GM12865 (cell line): ENCODE measurements at regions not wholly inside any gene's neighbourhood (a gene's known extent, or its start where the extent isn't known, plus 50 kb on each side); places are given as distances from the start of the nearest gene placed in this dataset.

ENCODE experiments used
- DNase-seq: peaks from one replicate; pipeline ENCODE4 v3.0.0; 2010; ENCODE audit warnings: low read depth
- H3K4me3 ChIP-seq: 2 replicates; pipeline ENCODE4 v1.5.1; 2011; ENCODE audit warnings: mild to moderate bottlenecking, low read depth, low read length, control low read depth
- TF ChIP-seq, protein P1 (sequence below): IDR thresholded peaks from 2 replicates; pipeline ENCODE4 v1.5.1; 2011; ENCODE audit warnings: low read length, control low read depth, low read depth, inconsistent platforms; ENCODE audit not compliant: insufficient read depth; ENCODE audit errors: missing control alignments

DNA sequence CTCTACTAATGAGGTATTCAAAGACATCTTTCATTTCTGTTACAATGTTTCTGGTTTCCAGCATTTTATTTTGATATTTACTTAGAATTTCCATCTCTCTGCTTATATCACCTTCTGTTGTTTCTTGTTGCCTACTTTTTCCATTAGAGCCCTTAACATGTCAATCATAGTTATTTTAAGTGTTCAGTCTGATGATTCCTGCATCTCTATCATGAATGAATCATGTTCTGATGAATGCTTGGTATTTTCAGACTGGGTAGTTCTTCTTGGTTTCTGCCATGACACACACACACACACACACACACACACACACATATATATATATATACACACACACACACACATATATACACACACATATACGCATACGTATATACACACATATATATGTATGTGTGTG is 486.4 kb upstream of the ISX start:
- TF ChIP-seq, protein P1, sequence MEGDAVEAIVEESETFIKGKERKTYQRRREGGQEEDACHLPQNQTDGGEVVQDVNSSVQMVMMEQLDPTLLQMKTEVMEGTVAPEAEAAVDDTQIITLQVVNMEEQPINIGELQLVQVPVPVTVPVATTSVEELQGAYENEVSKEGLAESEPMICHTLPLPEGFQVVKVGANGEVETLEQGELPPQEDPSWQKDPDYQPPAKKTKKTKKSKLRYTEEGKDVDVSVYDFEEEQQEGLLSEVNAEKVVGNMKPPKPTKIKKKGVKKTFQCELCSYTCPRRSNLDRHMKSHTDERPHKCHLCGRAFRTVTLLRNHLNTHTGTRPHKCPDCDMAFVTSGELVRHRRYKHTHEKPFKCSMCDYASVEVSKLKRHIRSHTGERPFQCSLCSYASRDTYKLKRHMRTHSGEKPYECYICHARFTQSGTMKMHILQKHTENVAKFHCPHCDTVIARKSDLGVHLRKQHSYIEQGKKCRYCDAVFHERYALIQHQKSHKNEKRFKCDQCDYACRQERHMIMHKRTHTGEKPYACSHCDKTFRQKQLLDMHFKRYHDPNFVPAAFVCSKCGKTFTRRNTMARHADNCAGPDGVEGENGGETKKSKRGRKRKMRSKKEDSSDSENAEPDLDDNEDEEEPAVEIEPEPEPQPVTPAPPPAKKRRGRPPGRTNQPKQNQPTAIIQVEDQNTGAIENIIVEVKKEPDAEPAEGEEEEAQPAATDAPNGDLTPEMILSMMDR: no peak
- no peak for DNase-seq

DNA sequence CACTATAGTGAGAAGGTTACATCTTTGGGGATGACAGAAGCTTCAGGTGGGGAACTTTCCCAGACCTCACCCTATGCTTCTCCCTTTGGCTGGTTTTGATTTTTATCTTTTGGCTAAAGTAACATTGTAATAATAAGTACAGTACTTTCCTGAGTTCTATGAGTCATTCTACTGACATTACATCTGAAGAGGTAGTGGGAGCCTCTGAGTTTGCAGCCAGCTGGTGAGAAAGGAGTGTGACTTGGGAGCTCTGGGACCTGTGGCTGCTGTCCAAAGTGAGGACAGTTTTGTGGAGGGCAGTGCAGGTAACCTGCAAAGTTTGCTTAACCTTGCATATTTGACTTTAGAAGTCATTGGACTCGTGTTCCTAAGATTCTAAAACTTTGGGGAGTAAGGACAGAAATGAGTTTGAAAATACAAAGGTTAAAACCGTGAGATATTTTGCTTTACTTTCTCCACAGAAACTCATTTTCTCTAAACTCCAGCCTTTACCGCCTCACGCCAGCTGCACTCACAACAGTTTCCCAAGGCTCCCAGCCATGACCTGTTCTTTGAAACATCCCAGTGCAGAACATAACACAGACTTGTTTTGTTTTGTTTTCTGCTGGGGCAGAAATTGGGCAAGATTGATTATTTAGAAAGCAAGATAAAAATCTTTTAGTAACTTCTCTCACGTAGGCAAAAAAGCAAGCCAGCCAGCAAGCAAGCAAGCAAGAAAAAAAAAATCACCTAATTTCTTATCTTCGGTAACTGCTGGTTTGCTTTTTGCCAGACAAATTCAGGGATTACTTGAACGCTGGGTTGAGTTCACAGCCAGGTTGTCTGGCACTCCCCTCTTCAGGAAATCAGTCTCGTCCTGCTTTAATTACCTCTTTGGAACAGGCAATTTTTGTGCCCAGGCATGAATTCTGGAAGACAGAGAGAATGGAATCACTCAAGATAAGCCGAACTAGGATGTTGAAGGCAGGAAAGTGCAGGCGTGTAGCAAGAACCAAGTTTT is 478.3 kb upstream of the ISX start:
- no peak overlapping the region for H3K4me3 ChIP-seq
- no peak for DNase-seq
- TF ChIP-seq, protein P1: no peak

More for the DNA sequence above, 486.4 kb upstream of the ISX start:
- no peak overlapping the region for H3K4me3 ChIP-seq

DNA sequence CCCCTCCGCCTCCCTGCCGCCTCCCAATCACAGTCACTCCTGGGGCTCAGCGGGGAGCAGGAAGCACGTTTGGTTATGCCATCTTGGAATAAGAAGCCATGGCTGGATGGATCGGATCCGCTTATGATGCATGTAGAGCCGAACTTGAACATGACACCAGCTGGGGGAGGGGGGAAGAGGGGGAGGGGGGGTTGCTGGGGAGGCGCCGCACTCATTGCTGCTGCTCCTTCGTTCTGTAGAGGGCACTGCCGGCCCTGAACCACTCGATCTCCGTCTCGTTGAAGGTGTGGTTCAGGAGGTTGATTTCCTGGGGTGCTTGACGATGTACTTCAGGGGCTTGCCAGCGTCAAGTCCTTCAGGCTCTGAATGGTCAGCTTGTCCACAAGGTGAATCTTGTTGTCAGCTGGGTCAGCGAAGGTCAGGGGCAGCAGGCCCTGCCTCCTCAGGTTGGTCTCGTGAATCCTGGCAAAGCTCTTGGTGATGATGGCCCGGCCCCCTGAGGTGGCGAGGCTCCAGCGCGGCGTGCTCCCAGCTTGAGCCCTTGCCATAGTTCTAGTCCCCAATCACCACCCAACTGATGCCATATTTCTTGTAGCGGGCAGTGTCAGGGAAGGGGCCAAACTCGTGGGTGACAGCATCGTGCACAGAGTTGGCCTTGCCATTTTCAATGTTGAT is 476.9 kb upstream of the ISX start:
- TF ChIP-seq, protein P1: no peak
- H3K4me3 ChIP-seq: no peak overlapping the region
- no peak for DNase-seq

DNA sequence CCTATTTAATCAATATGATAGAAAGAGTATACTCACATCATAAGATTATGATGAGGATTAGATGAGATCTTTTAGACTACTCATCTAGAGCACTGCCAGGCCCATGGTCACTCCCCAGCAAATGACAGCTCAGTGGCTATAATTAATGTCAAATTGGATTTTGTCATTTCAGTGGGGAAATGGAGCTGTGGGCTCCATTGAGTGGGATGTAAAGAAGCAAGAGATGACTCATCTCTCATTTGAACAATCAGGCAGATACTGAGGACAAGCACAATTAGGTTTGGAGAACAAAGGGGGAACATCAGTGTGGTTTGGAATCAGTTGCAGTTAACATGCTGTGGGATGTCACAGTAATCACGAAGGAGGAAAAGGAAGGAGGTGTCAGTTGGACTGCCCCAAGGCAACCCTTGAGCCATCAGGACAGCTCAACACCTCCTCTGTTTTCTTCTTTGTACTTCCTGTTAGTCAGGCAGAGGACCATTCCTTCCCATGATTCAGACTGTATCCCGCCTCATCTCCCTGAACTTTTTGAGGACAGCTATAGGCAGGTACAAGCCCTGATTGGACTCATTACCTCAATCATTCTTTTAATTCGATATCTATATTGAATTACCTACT is 473.7 kb upstream of the ISX start:
- DNase-seq: no peak
- no peak overlapping the region for H3K4me3 ChIP-seq
- TF ChIP-seq, protein P1: no peak

DNA sequence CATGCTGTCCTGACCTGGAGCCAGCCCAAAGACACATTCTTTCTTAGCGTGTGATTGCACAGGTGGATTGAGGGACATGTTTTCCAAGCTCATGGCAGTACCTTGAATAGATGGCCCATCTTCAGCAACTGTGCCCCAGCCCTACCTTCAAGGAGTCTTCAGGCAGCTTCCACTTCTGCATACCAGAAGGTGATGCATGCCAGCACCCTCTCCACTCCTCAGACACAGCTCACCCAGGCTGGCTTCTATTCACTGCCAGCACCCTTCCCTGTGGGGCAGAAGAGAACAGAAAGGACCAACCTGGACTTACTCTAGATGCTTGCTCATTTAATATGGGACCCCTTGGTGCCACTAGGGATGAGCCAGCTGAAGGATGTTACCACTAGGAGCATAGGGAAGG is 466.4 kb upstream of the ISX start:
- H3K4me3 ChIP-seq: no peak overlapping the region
- TF ChIP-seq, protein P1: no peak
- no peak for DNase-seq

DNA sequence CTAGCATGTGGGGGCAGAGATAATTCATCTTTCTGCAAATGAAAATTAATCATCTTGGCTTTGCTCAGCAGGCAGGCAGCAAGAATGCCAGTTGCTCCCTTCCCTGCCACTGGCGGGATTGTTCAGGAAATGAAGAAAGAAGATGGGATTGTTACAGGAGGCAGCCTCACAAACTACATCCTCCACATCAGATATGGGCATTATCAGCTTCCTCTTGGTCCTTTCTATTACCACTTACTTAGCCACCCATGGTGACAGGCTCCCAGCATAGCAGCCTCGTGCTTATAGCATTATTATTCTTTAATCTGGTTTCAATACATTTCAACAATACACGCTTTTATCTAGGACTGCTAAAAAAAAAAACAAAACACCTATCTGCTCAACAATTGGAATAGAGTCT is 461.6 kb upstream of the ISX start:
- H3K4me3 ChIP-seq: no peak overlapping the region
- no peak for DNase-seq
- TF ChIP-seq, protein P1: no peak
